H1 (cell line): ENCODE measurements at regions not wholly inside any gene's neighbourhood (a gene's known extent, or its start where the extent isn't known, plus 50 kb on each side); places are given as distances from the start of the nearest gene placed in this dataset.

ENCODE experiments used
- CTCF ChIA-PET: fragments of 300-600 bp; sonication (Branson Sonifier 250); formaldehyde crosslinking; loops from one replicate; lab custom pipeline; 2021; ENCODE audit not compliant: partially characterized antibody; lab: Charles Lee
- POLR2A ChIA-PET: fragments of 300-600 bp; sonication (Branson Sonifier 250); formaldehyde crosslinking; loops from one replicate; lab custom pipeline; 2021; ENCODE audit warnings: inconsistent platforms; ENCODE audit not compliant: partially characterized antibody; lab: Charles Lee
- DNase-seq, 2 experiments: peaks; one replicate each; pipeline versions ENCODE4 v3.0.0 to v3.0.0-alpha.2; 2010 to 2022; ENCODE audit warnings: low spot score in 2 of 2, low read depth in 1 of 2, mixed read lengths in 1 of 2
- FAIRE-seq: peaks from 2 replicates; lab custom pipeline; 2011; peaks lifted over from hg19 to GRCh38; lab: Jason Lieb, UNC
- H2AFZ ChIP-seq: 2 replicates; pipeline ENCODE4 v1.8.1; 2012; ENCODE audit warnings: low read length, inconsistent platforms
- H2AK5ac ChIP-seq: 2 replicates; pipeline ENCODE4 v1.6.1; 2013; ENCODE audit warnings: low read depth, low read length
- H2BK120ac ChIP-seq: replicated peaks from 2 replicates; pipeline ENCODE3; 2013; ENCODE audit warnings: low read depth, low read length, inconsistent platforms
- H2BK12ac ChIP-seq: 2 replicates; pipeline ENCODE4 v1.6.1; 2013; ENCODE audit warnings: low read depth, low read length
- H2BK15ac ChIP-seq: 2 replicates; pipeline ENCODE4 v1.6.1; 2013; ENCODE audit warnings: low read length
- H2BK20ac ChIP-seq: 2 replicates; pipeline ENCODE4 v1.6.1; 2013; ENCODE audit warnings: low read length
- H2BK5ac ChIP-seq: 2 replicates; pipeline ENCODE4 v1.6.1; 2013; ENCODE audit warnings: low read depth, low read length
- H3K14ac ChIP-seq: 2 replicates; pipeline ENCODE4 v1.6.1; 2013; ENCODE audit warnings: inconsistent platforms; ENCODE audit not compliant: insufficient read length
- H3K18ac ChIP-seq: 2 replicates; pipeline ENCODE4 v1.6.1; 2013; ENCODE audit warnings: low read length; ENCODE audit errors: extremely low read depth
- H3K23ac ChIP-seq: 2 replicates; pipeline ENCODE4 v1.6.1; 2013; ENCODE audit warnings: inconsistent platforms; ENCODE audit not compliant: insufficient read length
- H3K23me2 ChIP-seq: 2 replicates; pipeline ENCODE4 v1.6.1; 2013; ENCODE audit warnings: low read depth, low read length
- H3K27ac ChIP-seq: 2 replicates; pipeline ENCODE4 v1.6.1; 2011; ENCODE audit warnings: low read depth, low read length, inconsistent platforms
- H3K27me3 ChIP-seq, 4 experiments: replicated peaks in 1 of 4; 1 replicate in 1 of 4; 2 replicates in 3 of 4; pipeline versions ENCODE4 v1.6.1 to v1.8.1; 2011 to 2013; ENCODE audit warnings: low read length in 3 of 4, mild to moderate bottlenecking in 3 of 4, inconsistent platforms in 2 of 4, mixed read lengths in 2 of 4, moderate library complexity in 1 of 4; ENCODE audit not compliant: control insufficient read depth in 3 of 4, insufficient read depth in 3 of 4; ENCODE audit errors: extremely low read depth in 1 of 4
- H3K36me3 ChIP-seq, 4 experiments: 2 replicates each; pipeline versions ENCODE4 v1.6.1 to v1.8.1; 2011 to 2013; ENCODE audit warnings: mild to moderate bottlenecking in 4 of 4, low read length in 3 of 4, moderate library complexity in 2 of 4, control low read depth in 1 of 4, inconsistent platforms in 1 of 4; ENCODE audit not compliant: insufficient read depth in 4 of 4, control insufficient read depth in 2 of 4
- H3K4ac ChIP-seq: replicated peaks from 2 replicates; pipeline ENCODE3; 2013; ENCODE audit warnings: low read length, low read depth, mixed read lengths, inconsistent platforms; ENCODE audit not compliant: insufficient read length
- H3K4me1 ChIP-seq, 4 experiments: replicated peaks in 1 of 4; 1 replicate in 1 of 4; 2 replicates in 3 of 4; pipeline versions ENCODE4 v1.6.1 to v1.8.1; 2011 to 2013; ENCODE audit warnings: low read length in 3 of 4, inconsistent platforms in 2 of 4, mixed read lengths in 1 of 4; ENCODE audit not compliant: insufficient read depth in 4 of 4, control insufficient read depth in 3 of 4
- H3K4me2 ChIP-seq, 2 experiments: 2 replicates each; pipeline versions ENCODE4 v1.6.1 to v1.8.1; 2011 to 2013; ENCODE audit warnings: low read depth in 2 of 2, low read length in 2 of 2, control low read depth in 1 of 2, inconsistent platforms in 1 of 2, mild to moderate bottlenecking in 1 of 2; ENCODE audit not compliant: insufficient read depth in 1 of 2
- H3K4me3 ChIP-seq, 4 experiments: fragments of 200-600, 300-600 bp in 1 of 4; sonication (generic), shearing (Covaris generic), sonication (Bioruptor Twin) in 1 of 4; 2 replicates each; pipeline versions ENCODE4 v1.5.1 to v1.8.1; 2011 to 2016; ENCODE audit warnings: low read length in 4 of 4, low read depth in 3 of 4, control low read depth in 2 of 4, inconsistent platforms in 2 of 4, mild to moderate bottlenecking in 2 of 4, mixed read lengths in 1 of 4, moderate library complexity in 1 of 4; ENCODE audit not compliant: insufficient read depth in 2 of 4; ENCODE audit errors: extremely low read depth in 1 of 4
- H3K56ac ChIP-seq: replicated peaks from 2 replicates; pipeline ENCODE3; 2013; ENCODE audit warnings: low read depth, mild to moderate bottlenecking, mixed read lengths, low read length, inconsistent platforms; ENCODE audit not compliant: insufficient read length
- H3K79me1 ChIP-seq: 2 replicates; pipeline ENCODE4 v1.6.1; 2013; ENCODE audit warnings: low read depth, low read length, control low read depth
- H3K79me2 ChIP-seq, 2 experiments: 2 replicates each; pipeline versions ENCODE4 v1.6.1 to v1.8.1; 2012 to 2013; ENCODE audit warnings: low read length in 2 of 2, mild to moderate bottlenecking in 2 of 2, inconsistent platforms in 1 of 2; ENCODE audit not compliant: insufficient read depth in 2 of 2, control insufficient read depth in 1 of 2
- H3K9ac ChIP-seq, 4 experiments: replicated peaks in 1 of 4; 1 replicate in 1 of 4; 2 replicates in 3 of 4; pipeline versions ENCODE4 v1.6.1 to v1.8.1; 2011 to 2013; ENCODE audit warnings: low read depth in 3 of 4, low read length in 3 of 4, control low read depth in 2 of 4, mild to moderate bottlenecking in 2 of 4, moderate library complexity in 2 of 4, inconsistent platforms in 1 of 4; ENCODE audit errors: extremely low read depth in 1 of 4
- H3K9me3 ChIP-seq, 2 experiments: 2 replicates each; pipeline versions ENCODE4 v1.6.1 to v1.8.1; 2012 to 2013; ENCODE audit warnings: mild to moderate bottlenecking in 2 of 2, moderate library complexity in 2 of 2, control low read depth in 1 of 2, inconsistent platforms in 1 of 2, low read depth in 1 of 2, low read length in 1 of 2, mixed read lengths in 1 of 2; ENCODE audit not compliant: insufficient read depth in 2 of 2
- H4K20me1 ChIP-seq, 2 experiments: replicated peaks in 1 of 2; 2 replicates each; pipeline versions ENCODE3 to v1.8.1; 2011 to 2013; ENCODE audit warnings: inconsistent platforms in 2 of 2, low read length in 2 of 2, mild to moderate bottlenecking in 1 of 2; ENCODE audit not compliant: insufficient read depth in 2 of 2, control insufficient read depth in 1 of 2
- H4K5ac ChIP-seq: 2 replicates; pipeline ENCODE4 v1.6.1; 2013; ENCODE audit warnings: low read length, low read depth, mixed read lengths, inconsistent platforms; ENCODE audit not compliant: insufficient read length
- H4K8ac ChIP-seq: 2 replicates; pipeline ENCODE4 v1.8.0; 2013; ENCODE audit warnings: mild to moderate bottlenecking, moderate library complexity, low read length, inconsistent platforms; ENCODE audit not compliant: insufficient read depth; ENCODE audit errors: extremely low read depth
- H4K91ac ChIP-seq: replicated peaks from 2 replicates; pipeline ENCODE3; 2013; ENCODE audit warnings: low read length, mixed read lengths, inconsistent platforms; ENCODE audit not compliant: insufficient read length
- KDM1A ChIP-seq: fragments of 200-600, 300-600 bp; sonication (generic); IDR thresholded peaks from 2 replicates; pipeline ENCODE4 v1.7.1; 2016; ENCODE audit warnings: mild to moderate bottlenecking, low read length, borderline replicate concordance
- MAFK ChIP-seq: IDR thresholded peaks from 2 replicates; pipeline ENCODE4 v1.6.1; 2012; ENCODE audit warnings: low read depth, mild to moderate bottlenecking, improper control_type of control experiment, low read length
- WGBS, 2 experiments: shearing (Covaris generic) in 1 of 2; methylation state at CpG; one replicate each; pipeline versions ENCODE4 v1.1.6 to v1.1.7; 2013 to 2015; ENCODE audit warnings: low lambda C conversion rate in 2 of 2, mixed read lengths in 2 of 2, inconsistent platforms in 1 of 2, low coverage in 1 of 2, missing lambda C conversion rate in 1 of 2; ENCODE audit not compliant: insufficient replicate concordance in 2 of 2, insufficient coverage in 1 of 2, insufficient read length in 1 of 2; ENCODE audit errors: extremely low coverage in 1 of 2, missing lambda C conversion rate in 1 of 2; 5-methylcytosine and 5-hydroxymethylcytosine counted together

DNA sequence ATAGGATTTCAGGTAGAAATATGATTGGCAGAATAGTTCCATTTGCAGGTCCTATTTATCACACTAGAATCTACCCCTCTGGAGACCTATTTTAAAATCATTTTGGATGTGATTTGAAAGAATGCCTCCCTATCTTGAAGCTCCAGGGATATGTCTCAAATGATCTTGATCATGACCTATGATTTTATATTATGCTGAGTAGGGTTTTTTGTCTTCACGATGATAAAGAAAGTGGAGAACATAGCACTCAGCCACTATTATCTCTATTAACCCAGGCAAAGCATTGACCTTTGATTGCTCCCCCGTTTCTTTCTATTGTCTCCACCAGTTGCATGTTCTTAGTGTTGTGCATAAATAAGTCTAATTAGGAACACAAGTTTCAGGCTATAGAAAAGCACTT is 307.9 kb downstream of the BLID start:
- Histone ChIP-seq H3K27ac (no peak overlapping the region), H3K9me3 (peaks cover 4 to 8% of the 10 kb centered on the region in 2 experiments; a peak in 3 of 4 replicates), H2BK5ac (no peak overlapping the region), H4K91ac (no peak overlapping the region), H3K27me3 (no peaks in the 10 kb centered on the region), H2AFZ (peak overlapping the region; percentile 60), H3K56ac (no peak overlapping the region), H3K14ac (no peak overlapping the region), H3K4me2 (no peak overlapping the region), H3K4me3 (no peak overlapping the region), H4K8ac (no peak overlapping the region), H4K20me1 (no peaks in the 10 kb centered on the region), H2BK20ac (0 out of 2 replicates have a peak overlapping the region, but pooled peaks have one; percentile 10), H3K23ac (no peak overlapping the region), H3K23me2 (no peaks in the 10 kb centered on the region), H2BK12ac (no peak overlapping the region), H3K9ac (no peak overlapping the region), H3K18ac (no peak overlapping the region), H2BK120ac (no peak overlapping the region), H3K4me1 (peaks cover 3 to 5% (median 3%) of the 10 kb centered on the region in 4 experiments; a peak in 5 of 7 replicates), H2BK15ac (no peak overlapping the region), H2AK5ac (no peak overlapping the region), H3K79me2 (no peaks in the 10 kb centered on the region), H3K36me3 (no peaks in the 10 kb centered on the region; a peak in 1 of 8 replicates), H3K79me1 (no peaks in the 10 kb centered on the region), H4K5ac (no peak overlapping the region), H3K4ac (no peak overlapping the region)
- no peak for TF ChIP-seq KDM1A
- 0 out of 2 replicates have a peak, but pooled peaks have one; percentile 29 for TF ChIP-seq MAFK
- ChIA-PET CTCF (no interaction called here), POLR2A (no interaction called here)
- FAIRE-seq (no peak), DNase-seq (no peak)
- 74% methylated on average over 2 of the region's 2 CpGs; no CpG with 5 or more reads in 1 of the 2 experiments for WGBS, 2 experiments
